ENCODE measurements at regions not wholly inside any gene's neighbourhood (a gene's known extent, or its start where the extent isn't known, plus 50 kb on each side); places are given as distances from the start of the nearest gene placed in this dataset.

- TF ChIP-seq EZH2phosphoT487 (IDR thresholded peaks at IDR 0.05; ENCODE audit: borderline replicate concordance, low read length) (no peak), EZH2 (IDR thresholded peaks at IDR 0.05; ENCODE audit: low read length, unreplicated experiment) (no peak), CTCF (conservative IDR thresholded peaks at IDR 0.05; ENCODE audit: low read depth, low read length) (no peak)
- Histone ChIP-seq H3K4me3 (ENCODE audit: low read length) (no peak overlapping the region), H3K9me2 (replicated peaks; ENCODE audit: low read length) (no peaks in the 10 kb centered on the region), H3F3A (ENCODE audit: low read length, unreplicated experiment) (no peaks in the 10 kb centered on the region), H3K79me2 (ENCODE audit: low read length) (no peaks in the 10 kb centered on the region), H3K4me1 (ENCODE audit: insufficient read depth, low read length) (no peaks in the 10 kb centered on the region), H3K36me3 (ENCODE audit: low read depth, low read length) (no peaks in the 10 kb centered on the region), H3K4me2 (ENCODE audit: low read length) (no peak overlapping the region), H3K27me3 (ENCODE audit: low read length) (no peaks in the 10 kb centered on the region), H4K20me1 (ENCODE audit: low read length) (no peaks in the 10 kb centered on the region), H3K9me3 (ENCODE audit: low read length) (no peaks in the 10 kb centered on the region), H2AFZ (ENCODE audit: low read length) (no peak overlapping the region), H3K27ac (ENCODE audit: low read length) (no peak overlapping the region), H3K9ac (ENCODE audit: low read length) (no peak overlapping the region)
- no peak for DNase-seq
- ChIA-PET POLR2A (ENCODE audit: unreplicated experiment) (interaction anchor here (0.5 kb wide), 1 partner anchor 28 kb away, joined by 5 read pairs; no protein-coding TSS in a partner anchor), CTCF (no interaction called here)
- no TSS peak for BruUV-seq (replicated peaks)
- intact Hi-C loops (cut with micrococcal nuclease), result no loop called here
- no peak for ATAC-seq
These were observed 223.3 kb upstream of the PRICKLE1 start for GRCh38 chr12:42812871-42813270.

- BruUV-seq (replicated peaks), result no TSS peak
- DNase-seq (no peak), ATAC-seq (no peak)
- no peaks in the 10 kb centered on the region for H3F3A ChIP-seq (ENCODE audit: low read length, unreplicated experiment)
- no peaks in the 10 kb centered on the region for H3K79me2 ChIP-seq (ENCODE audit: low read length)
- POLR2A ChIA-PET (ENCODE audit: unreplicated experiment), result interaction anchor here (0.6 kb wide), 1 partner anchor 128 kb away, joined by 3 read pairs; no protein-coding TSS in a partner anchor
- H3K9me3 ChIP-seq (ENCODE audit: low read length), result no peaks in the 10 kb centered on the region
- no peaks in the 10 kb centered on the region for H3K27me3 ChIP-seq (ENCODE audit: low read length)
- no peaks in the 10 kb centered on the region for H3K36me3 ChIP-seq (ENCODE audit: low read depth, low read length)
- CTCF ChIA-PET, result no interaction called here
- H3K9ac ChIP-seq (ENCODE audit: low read length), result no peak overlapping the region
- no peaks in the 10 kb centered on the region for H3K4me1 ChIP-seq (ENCODE audit: insufficient read depth, low read length)
- H3K27ac ChIP-seq (ENCODE audit: low read length), result no peak overlapping the region
- TF ChIP-seq EZH2 (IDR thresholded peaks at IDR 0.05; ENCODE audit: low read length, unreplicated experiment), result no peak
- TF ChIP-seq CTCF (conservative IDR thresholded peaks at IDR 0.05; ENCODE audit: low read depth, low read length), result no peak
- TF ChIP-seq EZH2phosphoT487 (IDR thresholded peaks at IDR 0.05; ENCODE audit: borderline replicate concordance, low read length), result no peak
- no peak overlapping the region for H2AFZ ChIP-seq (ENCODE audit: low read length)
- no peak overlapping the region for H3K4me2 ChIP-seq (ENCODE audit: low read length)
- intact Hi-C loops (cut with micrococcal nuclease), result no loop called here
- no peaks in the 10 kb centered on the region for H4K20me1 ChIP-seq (ENCODE audit: low read length)
- no peak overlapping the region for H3K4me3 ChIP-seq (ENCODE audit: low read length)
- H3K9me2 ChIP-seq (replicated peaks; ENCODE audit: low read length), result no peaks in the 10 kb centered on the region
These were observed 222.5 kb upstream of the PRICKLE1 start for GRCh38 chr12:42812086-42812485.

GRCh38 chr12:42810006-42810405, 220.5 kb upstream of the PRICKLE1 start:
- no peaks in the 10 kb centered on the region for H3K4me1 ChIP-seq (ENCODE audit: insufficient read depth, low read length)
- POLR2A ChIA-PET (ENCODE audit: unreplicated experiment), result no interaction called here
- TF ChIP-seq CTCF (conservative IDR thresholded peaks at IDR 0.05; ENCODE audit: low read depth, low read length) (no peak), EZH2phosphoT487 (IDR thresholded peaks at IDR 0.05; ENCODE audit: borderline replicate concordance, low read length) (no peak), EZH2 (IDR thresholded peaks at IDR 0.05; ENCODE audit: low read length, unreplicated experiment) (no peak)
- H3K27ac ChIP-seq (ENCODE audit: low read length), result no peak overlapping the region
- H2AFZ ChIP-seq (ENCODE audit: low read length), result no peak overlapping the region
- DNase-seq (peak; percentile 5), ATAC-seq (no peak)
- no peaks in the 10 kb centered on the region for H3F3A ChIP-seq (ENCODE audit: low read length, unreplicated experiment)
- CTCF ChIA-PET, result no interaction called here
- BruUV-seq (replicated peaks), result no TSS peak
- H3K79me2 ChIP-seq (ENCODE audit: low read length), result no peaks in the 10 kb centered on the region
- no peak overlapping the region for H3K4me2 ChIP-seq (ENCODE audit: low read length)
- H4K20me1 ChIP-seq (ENCODE audit: low read length), result no peaks in the 10 kb centered on the region
- H3K27me3 ChIP-seq (ENCODE audit: low read length), result no peaks in the 10 kb centered on the region
- H3K9me3 ChIP-seq (ENCODE audit: low read length), result no peaks in the 10 kb centered on the region
- no peak overlapping the region for H3K9ac ChIP-seq (ENCODE audit: low read length)
- no peaks in the 10 kb centered on the region for H3K9me2 ChIP-seq (replicated peaks; ENCODE audit: low read length)
- intact Hi-C loops (cut with micrococcal nuclease), result no loop called here
- H3K4me3 ChIP-seq (ENCODE audit: low read length), result no peak overlapping the region
- no peaks in the 10 kb centered on the region for H3K36me3 ChIP-seq (ENCODE audit: low read depth, low read length)

All from PC-3 (cell line).